ENCODE measurements at regions not wholly inside any gene's neighbourhood (a gene's known extent, or its start where the extent isn't known, plus 50 kb on each side); places are given as distances from the start of the nearest gene placed in this dataset.

GRCh38 chr1:101371259-101371658 is 134.4 kb downstream of the S1PR1 start:
- FAIRE-seq, result peak; percentile 70
- Histone ChIP-seq H3K9ac (replicated peaks; ENCODE audit: extremely low read depth, insufficient read depth, low read length) (no peak overlapping the region), H3K27ac (ENCODE audit: insufficient read depth, low read depth, low read length) (no peak overlapping the region), H3K4me3 (replicated peaks in 1 of 3; ENCODE audit: insufficient read depth in 1 of 3, low read depth in 1 of 3, low read length in 3 of 3) (no peak overlapping the region), H3K27me3 (ENCODE audit: control insufficient read depth in 2 of 2, insufficient read depth in 2 of 2, low read length in 2 of 2) (no peaks in the 10 kb centered on the region), H3K9me1 (replicated peaks; ENCODE audit: control insufficient read depth, extremely low read depth, insufficient read depth, low read length) (no peaks in the 10 kb centered on the region), H3K79me2 (ENCODE audit: control insufficient read depth, insufficient read depth, low read length) (no peaks in the 10 kb centered on the region), H3K4me1 (ENCODE audit: control insufficient read depth, extremely low read depth, insufficient read depth, low read length) (peaks cover 20% of the 10 kb centered on the region), H2AFZ (ENCODE audit: low read depth, low read length) (no peak overlapping the region), H4K20me1 (replicated peaks; ENCODE audit: control insufficient read depth, extremely low read depth, insufficient read depth, low read length) (no peaks in the 10 kb centered on the region), H3K9me3 (replicated peaks; ENCODE audit: control insufficient read depth, insufficient read depth, low read length) (no peaks in the 10 kb centered on the region), H3K4me2 (ENCODE audit: insufficient read depth, low read length) (peak overlapping the region; percentile 8), H3K36me3 (ENCODE audit: control insufficient read depth in 2 of 2, extremely low read depth in 1 of 2, insufficient read depth in 2 of 2, low read length in 2 of 2) (no peaks in the 10 kb centered on the region)
- intact Hi-C loops (cut with micrococcal nuclease) (no loop called here), dilution Hi-C loops (cut with MboI; ENCODE audit: extremely low pct_ligation_motif_present, low sequenced_read_pairs) (no loop called here)
- TF ChIP-seq CTCF (IDR thresholded peaks at IDR 0.05; ENCODE audit: extremely low read depth in 1 of 2, insufficient read depth in 1 of 2, low read depth in 1 of 2, low read length in 2 of 2) (no peak), POLR2AphosphoS5 (IDR thresholded peaks at IDR 0.05; ENCODE audit: insufficient read depth, low read depth, low read length) (peak; percentile 26), MAX (IDR thresholded peaks at IDR 0.05; ENCODE audit: insufficient read depth, insufficient read length) (no peak), MYC (IDR thresholded peaks at IDR 0.05; ENCODE audit: low read depth, low read length) (no peak), EZH2 (IDR thresholded peaks at IDR 0.05; ENCODE audit: borderline replicate concordance, low read depth, low read length, severe bottlenecking) (no peak), JUN (IDR thresholded peaks at IDR 0.05; ENCODE audit: borderline replicate concordance, insufficient read depth, insufficient read length, low read depth) (peak; percentile 81), POLR2A (IDR thresholded peaks at IDR 0.05; ENCODE audit: low read depth, low read length) (no peak), FOS (IDR thresholded peaks at IDR 0.05; ENCODE audit: borderline replicate concordance, insufficient read depth, low read length) (peak; percentile 97), GATA2 (IDR thresholded peaks at IDR 0.05; ENCODE audit: insufficient read depth, insufficient read length, low read depth, low read length) (peak; percentile 98)
- ChIA-PET CTCF (interaction anchor here (1.0 to 2.3 kb wide), 8 partner anchors 14 to 135 kb away, joined by 3 to 19 read pairs (median 4); no protein-coding TSS in a partner anchor), POLR2A (no interaction called here)
- DNase-seq (ENCODE audit: low read depth, low spot score), result peak; percentile 74
- no TSS peak for BruUV-seq (replicated peaks)
